DMS153 treated with DMSO at 0.1 percent for 48 hours (cell line): ENCODE measurements at regions not wholly inside any gene's neighbourhood (a gene's known extent, or its start where the extent isn't known, plus 50 kb on each side); places are given as distances from the start of the nearest gene placed in this dataset.

ENCODE experiments used
- DNase-seq: peaks from one replicate; lab custom pipeline; 2025; ENCODE audit not compliant: unreplicated experiment; lab: John Stamatoyannopoulos, UW

DNA sequence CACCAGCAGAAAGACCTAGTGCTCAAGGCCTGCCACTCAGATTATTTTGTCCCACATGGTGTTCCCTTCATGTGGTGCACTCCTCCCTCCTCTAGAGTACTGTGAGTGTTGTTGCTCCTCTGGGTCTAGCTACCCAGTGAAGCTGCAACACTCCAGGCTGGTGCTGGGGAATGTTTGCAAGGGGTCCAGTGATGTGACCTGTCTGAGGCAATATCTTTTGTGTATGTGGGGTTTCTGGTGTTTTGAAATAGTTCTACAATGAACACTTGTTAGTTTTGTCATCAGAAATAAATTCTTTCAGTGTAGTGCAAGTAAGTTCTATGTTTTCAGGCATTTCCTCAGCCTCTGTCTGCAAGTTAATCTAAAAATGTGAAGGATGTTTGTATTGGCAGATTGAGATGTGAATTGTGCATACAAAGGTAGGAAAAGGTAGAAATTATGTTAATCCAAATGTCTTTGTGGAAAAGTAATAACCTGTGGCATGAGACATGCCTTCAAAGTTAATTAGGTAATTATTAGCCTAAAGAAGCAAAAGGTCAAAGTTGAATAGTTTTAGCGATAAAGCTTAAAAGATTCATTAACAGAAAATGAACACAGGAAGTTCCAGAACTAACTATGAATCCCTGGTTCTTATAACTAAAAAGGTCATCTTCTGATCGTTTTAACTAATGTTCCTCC, 616.8 kb downstream of the LTN1 start:
- no peak for DNase-seq

DNA sequence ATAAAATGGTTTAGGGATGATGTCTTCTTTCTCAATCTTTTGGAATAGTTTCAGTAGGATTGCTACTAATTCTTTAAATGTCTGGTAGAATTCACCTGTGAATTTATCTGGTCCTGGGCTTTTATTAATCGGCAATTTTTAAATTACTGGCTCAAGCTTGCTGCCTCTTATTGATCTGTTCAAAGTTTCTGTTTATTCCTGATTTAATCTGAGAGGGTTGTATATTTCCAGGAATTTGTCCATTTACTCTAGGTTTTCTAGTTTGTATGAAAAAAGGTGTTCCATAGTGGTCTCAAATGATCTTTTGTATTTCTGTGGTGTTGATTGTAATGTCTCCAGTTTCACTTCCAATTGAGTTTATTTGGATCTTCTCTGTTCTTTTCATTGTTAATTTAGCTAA, 617.8 kb downstream of the LTN1 start:
- no peak for DNase-seq

DNA sequence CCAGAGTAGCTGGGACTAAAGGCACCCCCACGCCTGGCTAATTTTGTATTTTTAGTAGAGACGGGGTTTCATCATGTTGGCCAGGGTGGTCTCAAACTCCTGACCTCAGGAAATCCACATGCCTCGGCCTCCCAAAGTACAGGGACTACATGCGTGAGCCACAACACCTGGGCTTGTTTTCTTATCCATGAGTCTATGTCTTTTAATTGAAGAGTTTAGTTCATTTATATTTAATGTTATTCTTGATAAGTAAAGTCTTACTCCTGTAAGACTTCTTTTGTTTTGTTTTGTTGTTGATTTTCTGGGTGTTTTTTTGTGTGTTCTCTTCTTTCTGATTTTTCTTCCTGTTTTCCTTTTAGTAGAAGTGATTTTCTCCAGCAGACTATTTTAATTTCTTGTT, 621.0 kb downstream of the LTN1 start:
- DNase-seq, result no peak

DNA sequence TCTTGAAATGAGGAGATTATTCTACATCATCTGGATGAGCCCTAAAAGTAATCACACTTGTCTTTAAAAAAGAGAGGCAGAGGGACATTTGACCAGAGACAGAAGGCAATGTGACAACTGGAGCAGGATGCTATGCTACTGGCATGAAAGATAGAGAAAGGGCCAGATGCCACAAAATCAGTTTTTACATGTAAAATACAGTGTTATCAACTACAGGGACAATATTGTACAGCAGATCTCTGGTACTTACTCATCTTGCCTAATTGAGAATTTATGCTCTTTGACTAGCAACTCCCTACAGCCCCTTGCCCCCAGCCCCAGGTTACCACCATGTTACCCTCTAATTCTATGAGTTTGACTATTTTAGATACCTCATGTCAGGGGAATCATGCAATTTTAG, 633.4 kb downstream of the LTN1 start:
- DNase-seq, result no peak

DNA sequence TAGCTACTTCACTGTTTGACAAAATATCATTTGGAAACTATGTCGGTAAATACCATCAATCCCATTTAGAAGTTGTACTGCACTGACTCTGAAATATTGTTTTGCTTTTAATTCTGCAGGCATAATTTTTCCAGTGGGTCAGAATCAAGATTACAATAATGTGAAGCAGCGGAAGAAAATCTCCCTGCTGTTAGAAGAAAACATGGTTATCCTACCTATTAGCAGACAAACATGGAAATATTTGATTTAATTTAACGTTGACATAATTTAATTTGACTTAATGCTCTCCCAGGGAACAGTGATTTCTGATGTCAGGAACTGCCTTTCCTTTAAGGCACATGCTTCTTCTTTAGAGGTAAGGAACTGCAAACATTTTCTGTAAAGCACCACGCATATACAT, 634.0 kb downstream of the LTN1 start:
- DNase-seq, result no peak

DNA sequence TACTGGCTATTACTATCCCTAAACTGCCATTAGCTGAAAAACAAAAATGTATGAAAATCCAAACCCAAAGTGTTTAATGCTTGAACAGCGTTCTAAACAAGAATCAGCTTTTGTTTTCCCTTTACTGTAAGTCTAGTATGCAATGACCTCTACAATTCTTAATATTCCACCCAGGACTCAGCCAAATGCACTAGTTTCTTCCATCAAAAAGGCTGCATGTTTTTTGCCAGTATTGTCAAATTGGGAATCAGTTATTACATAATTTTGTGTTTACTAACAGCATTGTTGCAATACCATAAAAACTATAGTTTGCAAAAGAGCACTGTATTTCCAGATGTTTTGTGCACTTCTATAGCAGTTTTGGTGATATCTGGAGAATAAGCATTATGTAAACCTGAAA, 634.5 kb downstream of the LTN1 start:
- DNase-seq, result no peak

DNA sequence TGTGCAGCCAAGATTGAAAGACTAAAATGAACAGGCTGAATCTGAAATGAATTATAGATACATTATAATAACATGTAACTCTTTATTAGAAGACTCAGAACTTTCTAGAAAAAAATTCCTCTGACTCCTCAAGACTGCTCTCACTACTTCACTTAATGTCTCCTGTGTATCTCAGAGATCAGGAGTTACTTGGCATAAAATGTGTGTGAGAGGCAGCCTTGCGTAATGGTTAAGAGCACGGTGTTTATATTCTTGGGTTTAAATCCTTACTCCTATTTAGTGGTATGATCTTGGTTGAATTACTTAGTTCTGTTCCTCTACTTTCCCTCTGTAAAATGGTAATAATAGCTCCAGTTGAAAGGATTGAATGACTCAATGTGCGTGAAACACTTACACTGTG, 634.9 kb downstream of the LTN1 start:
- no peak for DNase-seq

DNA sequence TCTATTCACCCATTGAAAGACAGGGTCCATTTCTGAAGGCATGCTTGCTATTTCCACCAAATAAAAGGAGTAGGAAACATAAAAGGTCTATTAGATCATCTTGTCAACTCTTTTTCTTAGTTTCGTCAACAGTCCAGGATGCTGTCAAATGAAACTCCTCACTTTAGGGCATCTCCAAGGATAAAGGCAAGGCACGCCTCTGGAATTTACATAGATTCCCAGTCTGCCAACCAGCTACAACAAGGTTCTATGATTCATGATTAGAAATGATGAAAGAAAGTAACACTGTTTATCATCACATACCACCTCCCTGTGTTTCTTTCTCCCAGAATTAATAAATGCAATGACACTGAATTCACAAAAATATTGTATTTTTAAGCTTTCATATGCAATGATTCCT, 636.3 kb downstream of the LTN1 start:
- DNase-seq, result no peak

DNA sequence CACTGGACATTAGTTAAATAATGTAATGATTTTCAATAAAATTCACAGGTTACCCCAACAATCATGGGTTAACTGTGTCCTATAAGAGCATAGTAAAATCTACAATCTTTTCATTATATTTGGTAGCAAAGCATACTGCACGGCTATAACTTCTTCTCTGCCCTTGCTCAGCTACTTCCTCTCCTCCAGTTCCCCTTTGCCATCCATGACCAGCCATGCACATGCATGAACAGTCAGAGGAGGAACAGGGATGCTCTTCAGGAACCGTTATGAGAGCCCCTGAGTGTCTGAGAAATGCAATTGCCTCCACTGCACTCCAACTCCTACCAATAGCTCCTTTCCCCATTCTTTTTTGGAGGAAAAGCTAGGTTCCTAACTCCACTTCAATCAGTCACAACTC, 646.7 kb downstream of the LTN1 start:
- DNase-seq, result no peak

DNA sequence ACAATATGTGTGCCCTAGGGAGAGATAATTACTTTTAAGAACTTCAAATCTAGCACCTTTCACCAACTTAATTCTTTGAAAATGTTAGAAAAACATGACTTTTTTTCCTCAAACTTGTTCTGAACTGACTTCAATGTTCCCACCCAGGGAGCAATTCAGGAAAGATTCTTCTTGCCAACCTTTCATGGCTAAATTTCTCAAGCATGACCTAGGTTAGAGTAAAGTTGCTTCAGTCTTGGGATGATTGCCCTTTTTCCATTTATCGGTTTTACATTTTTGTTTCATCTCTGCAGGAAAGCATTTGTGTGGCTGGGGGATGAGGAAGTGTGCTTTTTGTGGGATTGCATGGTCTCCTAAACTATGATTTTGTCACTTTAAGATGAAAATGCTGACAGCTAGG, 647.7 kb downstream of the LTN1 start:
- DNase-seq, result no peak

DNA sequence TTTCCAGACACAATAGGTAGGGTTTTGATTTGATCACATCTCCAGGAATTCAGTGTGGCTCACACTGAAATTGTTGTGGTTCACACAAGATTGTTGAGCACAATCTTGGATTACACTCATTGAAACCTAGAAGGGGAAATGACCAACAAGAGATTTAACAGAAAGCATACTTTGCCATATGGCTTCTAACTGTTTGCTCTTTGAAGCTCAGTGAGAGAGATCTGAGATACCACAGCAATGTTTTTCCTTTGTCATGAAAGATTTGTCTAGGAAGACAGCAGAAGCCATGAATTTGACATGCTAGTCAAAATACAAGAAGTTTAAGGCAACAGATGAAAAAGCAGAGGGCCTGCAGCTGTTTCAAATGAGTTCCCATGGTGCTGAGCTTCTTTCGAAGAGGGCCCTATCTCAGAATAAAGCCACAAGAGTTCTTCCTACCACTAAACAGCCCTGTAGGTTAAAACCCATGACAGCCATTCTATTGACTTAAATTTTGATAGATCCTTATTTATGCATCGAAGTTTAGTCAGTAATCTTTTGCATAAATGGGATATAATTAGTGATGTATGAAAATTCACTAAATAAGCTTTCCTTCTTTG, 650.4 kb downstream of the LTN1 start:
- DNase-seq, result no peak

DNA sequence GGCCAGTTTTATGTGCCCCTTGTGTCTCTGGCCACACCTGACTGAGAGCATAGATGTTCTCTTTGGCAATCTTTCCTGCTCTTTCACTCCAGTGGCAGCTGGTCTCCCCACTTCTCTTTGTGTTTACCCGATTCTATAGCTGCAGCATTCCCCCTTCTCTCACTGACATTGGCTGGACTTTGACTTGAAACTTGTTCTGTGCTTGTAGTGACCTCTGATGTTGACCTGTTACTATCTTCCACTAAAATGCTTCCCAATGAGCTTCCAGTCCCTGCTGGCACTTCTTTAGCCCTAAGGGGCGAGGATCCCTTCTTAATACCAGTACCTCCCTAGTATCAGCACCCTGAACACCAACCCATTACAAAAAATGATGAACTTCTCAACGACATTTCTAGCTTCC, 653.3 kb downstream of the LTN1 start:
- DNase-seq, result no peak

DNA sequence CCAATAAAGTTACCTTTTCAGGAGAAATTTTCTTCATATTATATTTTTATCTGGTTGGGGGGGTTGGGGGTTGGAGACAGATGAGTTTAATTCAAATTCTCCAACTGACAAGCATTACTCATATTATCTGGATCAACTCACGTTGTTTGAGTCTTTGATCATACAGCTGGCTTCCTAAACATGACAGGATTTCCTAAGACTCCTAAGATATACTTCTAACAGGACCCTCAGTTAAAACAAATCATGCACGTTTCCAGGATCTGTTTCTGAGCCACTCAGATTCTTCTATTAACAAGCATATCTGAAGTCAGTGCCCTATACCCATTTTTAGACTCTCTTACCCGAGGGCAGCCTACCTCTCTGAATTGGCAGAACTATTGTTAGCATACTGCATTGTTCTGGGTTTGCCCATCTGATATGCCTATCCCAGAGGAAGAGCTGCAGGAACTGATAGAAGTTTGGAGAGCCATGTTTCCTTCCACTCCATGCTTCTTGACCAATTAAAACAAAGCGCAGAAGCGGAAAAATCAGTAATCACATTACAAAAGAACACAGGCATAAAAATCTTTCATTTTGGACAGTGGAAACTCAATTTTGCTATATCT, 653.9 kb downstream of the LTN1 start:
- no peak for DNase-seq

DNA sequence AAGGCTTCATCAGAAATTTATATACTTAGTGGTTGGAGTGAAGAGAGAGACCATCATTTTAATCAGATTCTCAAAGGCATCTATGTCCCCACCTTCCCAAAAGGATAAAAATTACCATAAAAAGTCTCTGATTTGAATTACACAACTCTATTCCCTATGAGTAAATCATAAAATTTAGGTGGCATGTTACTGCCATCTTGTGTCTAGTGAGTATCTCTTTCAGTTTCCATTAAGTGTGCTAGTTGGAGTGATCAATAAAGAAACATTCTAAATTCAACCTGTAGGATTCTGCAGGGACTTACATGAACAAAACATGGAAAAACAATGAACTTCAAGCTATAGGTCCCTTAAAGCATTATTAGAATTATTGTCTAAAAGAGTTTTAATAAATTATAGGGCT, 655.4 kb downstream of the LTN1 start:
- no peak for DNase-seq

DNA sequence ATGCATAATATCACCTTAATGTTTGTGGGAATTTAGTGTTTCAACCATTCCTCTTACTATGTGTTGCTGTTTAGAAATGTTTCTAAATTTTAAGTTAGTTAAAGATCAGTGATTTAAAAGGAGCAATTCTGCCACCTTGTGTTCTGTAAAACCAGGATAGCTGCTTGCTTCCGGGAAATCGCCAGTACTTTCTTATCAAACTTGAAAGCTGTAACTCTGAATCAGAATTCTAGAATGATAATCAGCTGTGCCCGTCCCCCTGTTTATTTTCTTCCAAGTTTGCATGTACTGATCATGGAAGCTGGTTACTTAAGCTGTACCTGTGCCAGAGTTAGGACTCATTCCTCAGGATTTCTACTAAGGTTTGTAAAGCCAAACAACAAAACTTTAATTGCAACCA, 656.4 kb downstream of the LTN1 start:
- DNase-seq, result no peak

DNA sequence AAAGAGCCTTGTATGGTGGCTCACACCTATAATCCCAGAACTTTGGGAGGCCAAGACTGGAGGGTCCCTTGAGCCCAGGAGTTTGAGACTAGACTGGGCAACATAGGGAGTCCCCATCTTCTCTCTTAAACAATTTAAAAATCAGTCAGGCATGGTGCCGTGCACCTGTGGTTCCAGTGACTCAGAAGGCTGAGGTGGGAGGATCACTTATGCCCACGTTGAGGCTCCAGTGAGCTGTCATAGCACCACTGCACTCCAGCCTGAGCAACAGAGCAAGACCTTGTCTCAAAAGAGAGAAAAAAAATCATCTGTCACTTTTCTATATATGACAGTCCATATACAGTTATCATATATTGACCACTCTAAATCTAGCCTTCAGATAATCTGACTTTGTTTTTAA, 658.3 kb downstream of the LTN1 start:
- no peak for DNase-seq

DNA sequence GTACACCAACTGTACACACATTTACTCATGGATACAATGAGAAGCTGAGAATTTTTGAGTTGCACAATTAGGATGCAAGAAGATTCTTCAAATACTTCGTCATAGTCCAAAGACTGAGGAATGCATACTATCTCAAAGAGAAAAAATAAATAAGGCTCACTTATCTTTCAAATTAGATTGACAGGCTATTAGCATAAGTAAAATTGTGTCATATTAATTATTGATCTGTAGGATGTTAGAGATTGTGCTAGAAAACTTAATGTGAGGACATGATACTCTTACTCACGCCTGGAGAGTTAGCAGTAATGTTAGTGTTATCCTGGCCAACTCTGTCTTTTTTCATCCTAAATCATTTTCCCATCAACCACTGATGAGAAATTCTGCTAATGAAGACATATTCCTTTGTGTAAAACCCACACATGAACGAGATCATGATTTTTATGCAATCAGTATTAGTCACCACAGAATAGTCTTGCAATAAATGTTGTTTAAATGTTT, 659.0 kb downstream of the LTN1 start:
- no peak for DNase-seq

DNA sequence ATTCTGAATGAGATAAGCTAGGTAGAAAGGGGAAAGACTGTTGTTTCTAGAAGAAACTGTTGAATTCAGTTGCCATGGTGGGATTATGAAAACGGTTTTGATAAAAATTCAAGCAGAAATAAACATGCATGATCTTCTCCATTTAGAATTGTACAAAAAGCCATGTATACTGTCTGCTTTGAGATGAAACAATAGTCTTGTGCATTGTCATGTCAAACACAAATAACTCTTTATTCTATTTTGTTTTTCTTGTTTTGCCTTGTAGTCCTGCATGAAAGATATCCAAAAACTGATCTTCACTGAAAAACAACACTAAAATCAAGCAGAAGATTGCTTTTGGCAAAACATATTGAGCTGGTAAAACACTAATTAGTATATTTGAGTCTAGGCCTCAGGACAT, 659.9 kb downstream of the LTN1 start:
- no peak for DNase-seq

DNA sequence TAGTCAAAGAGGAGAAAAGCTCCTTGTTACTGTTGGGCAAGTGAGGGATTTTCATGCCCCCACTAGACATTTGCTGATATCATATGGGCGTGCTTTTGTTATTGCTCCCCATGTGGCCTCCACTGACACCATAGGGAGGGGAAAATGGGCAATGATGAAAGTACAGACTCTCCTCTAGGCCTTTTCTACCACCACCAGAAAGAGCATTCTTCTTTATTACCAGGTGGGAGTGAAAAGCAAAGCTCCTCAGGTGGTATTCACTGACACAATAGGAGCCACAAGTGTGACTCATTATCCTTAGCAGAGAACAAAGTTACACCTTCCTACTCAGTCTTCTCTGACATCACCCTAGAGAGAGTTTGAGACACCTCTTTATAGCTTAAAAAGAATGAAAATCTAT, 667.1 kb downstream of the LTN1 start:
- no peak for DNase-seq

DNA sequence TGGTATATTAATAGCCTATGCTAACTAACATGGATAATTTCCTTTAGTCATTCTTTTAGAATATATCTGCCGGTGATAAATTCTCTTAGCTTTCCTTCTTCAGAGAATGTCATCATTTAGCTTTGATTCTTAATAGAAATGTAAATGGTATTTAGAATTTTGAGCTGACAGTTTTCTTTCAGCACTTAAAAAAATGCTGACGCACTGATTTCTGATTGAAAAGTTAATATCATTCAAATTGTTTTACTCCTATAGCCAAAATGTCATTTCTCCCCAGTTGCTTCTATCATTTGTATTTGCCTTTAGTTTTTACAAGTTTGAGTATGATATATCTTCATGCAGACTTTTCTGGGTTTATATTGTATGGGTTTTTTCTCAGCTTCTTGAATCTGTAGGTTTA, 668.0 kb downstream of the LTN1 start:
- no peak for DNase-seq

DNA sequence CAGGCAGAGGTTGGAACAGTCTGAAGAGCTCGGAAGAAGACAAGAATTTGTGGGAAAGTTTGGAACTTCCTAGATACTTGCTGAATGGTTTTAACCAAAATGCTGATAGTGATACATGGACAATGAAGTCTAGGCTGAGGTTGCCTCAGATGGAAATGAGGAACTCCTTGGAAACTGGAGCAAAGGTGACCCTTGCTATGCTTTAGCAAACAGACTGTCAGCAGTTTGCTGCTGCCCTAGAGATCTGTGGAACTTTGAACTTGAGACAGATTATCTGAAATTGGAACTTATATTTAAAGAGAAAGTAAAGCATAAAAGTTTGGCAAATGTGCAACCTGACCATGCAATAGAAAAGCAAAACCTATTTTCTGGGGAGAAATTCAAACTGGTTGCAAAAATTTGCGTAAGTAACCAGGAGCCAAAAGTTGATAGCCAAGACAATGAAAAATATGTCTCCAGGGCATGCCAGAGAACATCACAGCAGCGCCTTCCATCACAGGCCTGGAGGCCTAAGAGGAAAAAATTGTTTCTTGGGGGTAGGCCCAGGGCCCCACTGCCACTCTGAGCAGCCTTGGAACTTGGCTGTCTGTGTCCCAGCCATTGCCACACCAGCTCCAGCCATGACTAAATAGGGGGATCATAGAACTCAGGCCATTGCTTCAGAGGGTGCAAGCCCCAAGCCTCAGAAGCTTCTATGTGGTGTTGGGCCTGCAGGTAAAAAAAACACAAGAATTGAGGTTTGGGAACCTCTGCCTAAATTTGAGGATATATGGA, 675.3 kb downstream of the LTN1 start:
- no peak for DNase-seq
